Left lung (tissue), 4 donors: ENCODE measurements at regions not wholly inside any gene's neighbourhood (a gene's known extent, or its start where the extent isn't known, plus 50 kb on each side); places are given as distances from the start of the nearest gene placed in this dataset.
"Not testable (repeated sequence)": the region's sequence is repeated elsewhere in the genome, so short reads cannot be mapped to it uniquely, and the experiment has no call there.

Source experiments
- ATAC-seq: fragments of 200-7000 bp; cut with Tn5 transposase; one replicate; pipeline ENCODE4 v1.9.1; 2020; ENCODE audit warnings: moderate library complexity
- DNase-seq, 4 donors: peaks; one replicate each; pipeline ENCODE4 v3.0.0-alpha.2; 2013 to 2020
- H3K27ac ChIP-seq, 2 donors: fragments of 200-600 bp; sonication (generic) in 1 of 2; one replicate each; pipeline versions ENCODE4 v1.5.0 to v1.8.0; 2020 to 2021
- H3K27me3 ChIP-seq, 2 donors: fragments of 200-600 bp; sonication (generic) in 1 of 2; one replicate each; pipeline versions ENCODE4 v1.5.0 to v1.8.0; 2020 to 2021
- H3K36me3 ChIP-seq, 2 donors: fragments of 200-600 bp; sonication (generic) in 1 of 2; one replicate each; pipeline versions ENCODE4 v1.5.0 to v1.8.0; 2020 to 2021
- H3K4me1 ChIP-seq, 2 donors: fragments of 200-600 bp; one replicate each; pipeline ENCODE4 v1.8.0; 2021
- H3K4me3 ChIP-seq, 2 donors: fragments of 200-600 bp; sonication (generic) in 1 of 2; one replicate each; pipeline versions ENCODE4 v1.5.0 to v1.8.0; 2020 to 2021; ENCODE audit warnings: mild to moderate bottlenecking in 1 of 2
- H3K9me3 ChIP-seq, 2 donors: fragments of 200-600 bp; sonication (generic) in 1 of 2; one replicate each; pipeline versions ENCODE4 v1.5.0 to v1.8.0; 2020 to 2021
- intact Hi-C, 2 donors: fragments of 100-400 bp; cut with DNase I; formaldehyde crosslinking; loops; one replicate each; pipeline versions ENCODE4 v1.11.2 to v1.14.2; 2022
- TF ChIP-seq, protein P1 (sequence below), 2 donors: fragments of 200-600 bp; sonication (generic) in 1 of 2; IDR thresholded peaks; one replicate each; pipeline versions ENCODE4 v1.5.0 to v1.8.0; 2021; ENCODE audit warnings: antibody characterized with exemption in 2 of 2
- donor health status: DM: no; HTN: yes; CAD: no.
- donor health status: DM: no; HTN: no; CAD: no.

DNA sequence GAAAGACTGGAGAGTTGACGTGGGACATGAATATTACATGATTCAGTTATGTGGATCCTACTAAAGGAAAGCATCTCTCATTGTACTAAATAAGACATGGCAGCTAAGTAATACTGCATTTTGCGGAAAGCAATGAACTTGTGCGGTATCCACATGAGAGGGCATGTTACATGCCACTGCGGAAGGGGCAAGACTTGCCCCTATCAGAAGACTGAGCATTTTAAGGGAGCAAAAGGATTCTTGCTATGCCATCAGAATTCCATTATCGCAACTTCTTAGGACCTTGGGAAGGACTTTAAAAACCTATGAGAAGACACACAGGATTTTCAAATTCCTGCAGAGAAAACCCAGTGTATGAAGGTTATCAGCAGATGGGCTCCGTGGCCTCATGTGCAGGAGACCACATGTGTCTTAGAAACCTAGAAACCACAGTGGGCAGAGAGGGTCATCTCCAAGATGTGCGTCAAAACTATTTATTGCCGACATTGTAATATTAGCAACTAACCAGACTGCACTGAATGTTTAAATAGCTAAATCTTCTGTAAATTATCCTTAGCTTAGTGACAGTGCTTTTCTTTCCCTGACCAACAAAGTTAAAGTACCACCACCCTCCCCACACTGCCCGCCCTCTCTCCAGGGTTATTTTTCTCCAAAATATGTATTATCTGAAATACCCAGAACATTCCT is 457.7 kb downstream of the ICE1 start:
- Histone ChIP-seq H3K27me3 (peaks cover 0 to 6% of the 10 kb centered on the region in 2 donors), H3K27ac (no peak overlapping the region), H3K36me3 (no peaks in the 10 kb centered on the region), H3K4me1 (no peaks in the 10 kb centered on the region), H3K4me3 (no peak overlapping the region), H3K9me3 (no peaks in the 10 kb centered on the region)
- TF ChIP-seq, protein P1, sequence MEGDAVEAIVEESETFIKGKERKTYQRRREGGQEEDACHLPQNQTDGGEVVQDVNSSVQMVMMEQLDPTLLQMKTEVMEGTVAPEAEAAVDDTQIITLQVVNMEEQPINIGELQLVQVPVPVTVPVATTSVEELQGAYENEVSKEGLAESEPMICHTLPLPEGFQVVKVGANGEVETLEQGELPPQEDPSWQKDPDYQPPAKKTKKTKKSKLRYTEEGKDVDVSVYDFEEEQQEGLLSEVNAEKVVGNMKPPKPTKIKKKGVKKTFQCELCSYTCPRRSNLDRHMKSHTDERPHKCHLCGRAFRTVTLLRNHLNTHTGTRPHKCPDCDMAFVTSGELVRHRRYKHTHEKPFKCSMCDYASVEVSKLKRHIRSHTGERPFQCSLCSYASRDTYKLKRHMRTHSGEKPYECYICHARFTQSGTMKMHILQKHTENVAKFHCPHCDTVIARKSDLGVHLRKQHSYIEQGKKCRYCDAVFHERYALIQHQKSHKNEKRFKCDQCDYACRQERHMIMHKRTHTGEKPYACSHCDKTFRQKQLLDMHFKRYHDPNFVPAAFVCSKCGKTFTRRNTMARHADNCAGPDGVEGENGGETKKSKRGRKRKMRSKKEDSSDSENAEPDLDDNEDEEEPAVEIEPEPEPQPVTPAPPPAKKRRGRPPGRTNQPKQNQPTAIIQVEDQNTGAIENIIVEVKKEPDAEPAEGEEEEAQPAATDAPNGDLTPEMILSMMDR (IDR thresholded peaks at IDR 0.05): no peak
- intact Hi-C loops: no loop called here
- ATAC-seq (no peak), DNase-seq (no peak)

DNA sequence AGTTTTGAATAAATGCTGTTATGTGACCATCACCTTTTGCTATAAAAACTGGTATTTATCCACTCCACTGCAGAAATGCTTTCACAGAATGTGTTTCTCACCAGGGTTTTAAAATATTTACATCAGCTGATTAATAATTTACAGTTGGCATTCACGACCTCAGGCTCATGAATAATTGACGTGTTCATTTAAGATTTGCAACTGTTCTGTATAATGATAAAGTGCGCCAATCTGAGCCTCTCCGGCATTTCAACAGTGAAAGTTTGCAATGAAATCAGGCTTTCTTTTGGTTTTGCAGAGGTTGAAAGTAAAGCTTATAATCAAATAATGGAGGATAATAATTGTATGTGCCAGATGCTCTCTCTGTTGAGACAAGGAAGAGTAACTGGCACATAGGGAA is 434.9 kb downstream of the ICE1 start:
- no peak for ATAC-seq
- TF ChIP-seq, protein P1 (IDR thresholded peaks at IDR 0.05): no peak
- no peaks in the 10 kb centered on the region for H3K36me3 ChIP-seq

DNA sequence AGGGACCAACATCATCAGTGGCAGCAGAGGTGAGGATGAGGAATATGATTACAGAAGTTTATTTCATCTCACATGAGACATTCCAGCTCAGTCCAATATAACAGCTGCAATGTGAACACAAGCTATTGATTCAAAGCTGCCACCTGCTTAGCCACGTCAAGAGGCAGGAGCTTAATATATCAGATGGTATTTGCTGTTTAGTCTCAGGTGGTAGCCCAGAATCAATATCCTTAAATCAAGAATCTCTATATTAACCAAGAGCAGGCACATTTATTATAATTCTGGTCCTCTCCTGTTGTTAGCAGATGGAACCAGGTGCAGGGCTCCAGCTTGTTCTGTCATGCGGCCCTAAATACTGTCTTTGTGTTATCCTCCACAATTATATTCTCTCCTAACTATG is 431.6 kb downstream of the ICE1 start:
- H3K27me3 ChIP-seq: no peaks in the 10 kb centered on the region
- DNase-seq: no peak
- H3K4me3 ChIP-seq: no peak overlapping the region
- H3K27ac ChIP-seq: no peak overlapping the region
- H3K4me1 ChIP-seq: no peaks in the 10 kb centered on the region
- H3K36me3 ChIP-seq: no peaks in the 10 kb centered on the region
- ATAC-seq: no peak
- intact Hi-C loops: no loop called here
- TF ChIP-seq, protein P1 (IDR thresholded peaks at IDR 0.05): no peak
- peaks cover 0 to 2% of the 10 kb centered on the region in 2 donors for H3K9me3 ChIP-seq

More for the DNA sequence above, 434.9 kb downstream of the ICE1 start:
- no peaks in the 10 kb centered on the region for H3K27me3 ChIP-seq
- intact Hi-C loops: no loop called here
- H3K9me3 ChIP-seq: no peaks in the 10 kb centered on the region
- no peak overlapping the region for H3K4me3 ChIP-seq
- DNase-seq: no peak
- H3K27ac ChIP-seq: no peak overlapping the region
- no peaks in the 10 kb centered on the region for H3K4me1 ChIP-seq

DNA sequence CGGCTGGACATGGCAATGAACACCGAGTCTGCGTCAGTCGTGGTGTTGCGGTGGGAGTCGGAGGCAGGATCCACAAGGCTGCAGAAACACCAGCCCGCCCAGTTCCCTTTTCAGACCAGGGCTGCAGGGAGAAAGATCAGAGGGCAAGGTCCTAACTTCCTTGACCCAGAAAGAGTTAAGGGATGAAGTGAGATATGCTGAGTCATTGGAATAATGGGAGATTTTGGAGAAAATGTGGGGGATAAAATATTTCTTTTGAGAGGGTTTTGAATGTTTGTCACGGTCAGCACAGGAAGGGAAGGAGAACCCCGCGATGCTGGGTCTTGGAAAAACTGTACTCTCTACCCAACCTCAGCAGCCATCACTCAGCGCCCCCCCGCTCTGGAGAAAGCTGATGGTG is 416.0 kb downstream of the ICE1 start:
- TF ChIP-seq, protein P1 (IDR thresholded peaks at IDR 0.05): no peak
- intact Hi-C loops: no loop called here

DNA sequence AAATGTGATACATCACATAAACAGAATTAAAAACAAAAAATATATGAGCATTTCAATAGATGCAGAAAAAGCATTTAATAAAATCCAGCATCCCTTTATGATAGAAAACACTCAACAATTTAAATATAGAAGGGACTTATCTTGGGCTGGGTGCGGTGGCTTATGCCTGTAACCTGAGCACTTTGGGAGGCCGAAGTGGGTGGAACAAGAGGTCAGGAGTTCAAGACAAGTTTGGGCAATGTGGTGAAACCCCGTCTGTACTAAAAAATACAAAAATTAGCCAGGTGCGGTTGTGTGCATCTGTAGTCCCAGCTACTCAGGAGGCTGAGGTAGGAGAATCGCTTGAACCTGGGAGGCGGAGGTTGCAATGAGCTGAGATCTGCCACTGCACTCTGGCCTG is 409.1 kb downstream of the ICE1 start:
- H3K27me3 ChIP-seq, ATAC-seq, H3K4me1 ChIP-seq, H3K4me3 ChIP-seq, H3K27ac ChIP-seq, intact Hi-C loops, H3K36me3 ChIP-seq, DNase-seq, H3K9me3 ChIP-seq: not testable (repeated sequence)

More for the DNA sequence above, 416.0 kb downstream of the ICE1 start:
- Histone ChIP-seq H3K9me3 (no peaks in the 10 kb centered on the region), H3K4me1 (no peaks in the 10 kb centered on the region), H3K27me3 (no peaks in the 10 kb centered on the region), H3K27ac (no peak overlapping the region), H3K4me3 (no peak overlapping the region), H3K36me3 (no peaks in the 10 kb centered on the region)
- ATAC-seq: no peak
- DNase-seq: no peak

DNA sequence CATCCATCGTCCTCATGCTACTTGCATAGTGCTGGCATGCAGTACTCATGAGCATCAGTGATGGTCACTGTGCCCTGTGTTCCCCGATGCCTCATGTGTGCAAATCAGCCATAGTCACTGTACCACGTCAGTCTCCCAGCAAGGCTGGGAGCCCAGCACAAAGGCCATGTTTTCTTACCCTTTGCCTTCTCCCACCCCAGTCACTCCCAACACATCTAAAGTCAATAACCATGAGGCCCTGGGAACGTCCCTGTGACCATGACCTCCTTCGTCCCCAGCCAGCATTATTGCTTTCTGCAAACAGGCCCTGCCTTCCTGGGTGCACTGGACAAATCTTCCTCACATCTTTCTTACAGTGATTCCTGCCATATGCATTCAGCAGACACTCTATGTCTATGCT is 406.1 kb downstream of the ICE1 start:
- TF ChIP-seq, protein P1 (IDR thresholded peaks at IDR 0.05): no peak
- Histone ChIP-seq H3K27me3 (no peaks in the 10 kb centered on the region), H3K4me3 (no peak overlapping the region), H3K36me3 (no peaks in the 10 kb centered on the region), H3K9me3 (no peaks in the 10 kb centered on the region), H3K4me1 (no peaks in the 10 kb centered on the region), H3K27ac (no peak overlapping the region)
- no peak for ATAC-seq
- DNase-seq: no peak
- intact Hi-C loops: no loop called here
